ENCODE measurements at regions not wholly inside any gene's neighbourhood (a gene's known extent, or its start where the extent isn't known, plus 50 kb on each side); places are given as distances from the start of the nearest gene placed in this dataset.

GRCh38 chr1:172950528-172950927 is 100.2 kb downstream of the TNFSF18 start:
- TF ChIP-seq CTCF (IDR thresholded peaks at IDR 0.05; ENCODE audit: insufficient read depth, low read length, poor library complexity, severe bottlenecking) (no peak), EZH2phosphoT487 (conservative IDR thresholded peaks at IDR 0.05; ENCODE audit: low read length) (no peak)

Data from SU-DHL-6 (cell line).